GM19468 (cell line): ENCODE measurements at regions not wholly inside any gene's neighbourhood (a gene's known extent, or its start where the extent isn't known, plus 50 kb on each side); places are given as distances from the start of the nearest gene placed in this dataset.
"Not testable (repeated sequence)": the region's sequence is repeated elsewhere in the genome, so short reads cannot be mapped to it uniquely, and the experiment has no call there.

Source experiments
- ATAC-seq: cut with Tn5 transposase; IDR thresholded peaks from one replicate; pipeline ENCODE4 v1.9.1; 2021; ENCODE audit warnings: mild to moderate bottlenecking, moderate library complexity, moderate number of reproducible peaks; ENCODE audit not compliant: unreplicated experiment; ENCODE audit errors: extremely low read depth

- ATAC-seq, result no peak
Observed at GRCh38 chr4:85018983-85019382, 52.5 kb upstream of the WDFY3 start.

- no peak for ATAC-seq
Observed at GRCh38 chr4:85019411-85019810, 52.9 kb upstream of the WDFY3 start.

GRCh38 chr4:85024671-85025070 is 58.2 kb upstream of the WDFY3 start:
- ATAC-seq, result no peak

GRCh38 chr4:85028910-85029309 is 62.4 kb upstream of the WDFY3 start:
- ATAC-seq, result no peak

- no peak for ATAC-seq
Observed at GRCh38 chr4:85029453-85029852, 63.0 kb upstream of the WDFY3 start.

GRCh38 chr4:85030156-85030555 is 63.7 kb upstream of the WDFY3 start:
- ATAC-seq, result no peak

GRCh38 chr4:85033838-85034237 is 67.3 kb upstream of the WDFY3 start:
- not testable (repeated sequence) for ATAC-seq

- no peak for ATAC-seq
Observed at GRCh38 chr4:85039526-85039925, 73.0 kb upstream of the WDFY3 start.

GRCh38 chr4:85043812-85044496 is 77.5 kb upstream of the WDFY3 start:
- ATAC-seq, result not testable (repeated sequence)

- no peak for ATAC-seq
Observed at GRCh38 chr4:85050736-85051135, 84.2 kb upstream of the WDFY3 start.

- no peak for ATAC-seq
Observed at GRCh38 chr4:85051526-85051925, 85.0 kb upstream of the WDFY3 start.

- ATAC-seq, result not testable (repeated sequence)
Observed at GRCh38 chr4:85054925-85055324, 88.4 kb upstream of the WDFY3 start.

GRCh38 chr4:85058551-85058950 is 92.1 kb upstream of the WDFY3 start:
- ATAC-seq, result no peak

GRCh38 chr4:85061974-85062373 is 95.5 kb upstream of the WDFY3 start:
- ATAC-seq, result no peak

GRCh38 chr4:85062466-85062865 is 96.0 kb upstream of the WDFY3 start:
- ATAC-seq, result no peak

- no peak for ATAC-seq
Observed at GRCh38 chr4:85067342-85067741, 100.9 kb upstream of the WDFY3 start.

- no peak for ATAC-seq
Observed at GRCh38 chr4:85078016-85078415, 111.5 kb upstream of the WDFY3 start.

GRCh38 chr4:85081196-85081595 is 114.7 kb upstream of the WDFY3 start:
- ATAC-seq, result no peak

- ATAC-seq, result no peak
Observed at GRCh38 chr4:85084371-85085094, 118.0 kb upstream of the WDFY3 start.

- no peak for ATAC-seq
Observed at GRCh38 chr4:85086721-85087120, 120.2 kb upstream of the WDFY3 start.

- no peak for ATAC-seq
Observed at GRCh38 chr4:85092536-85092935, 126.0 kb upstream of the WDFY3 start.

- ATAC-seq, result no peak
Observed at GRCh38 chr4:85092943-85093342, 126.5 kb upstream of the WDFY3 start.
